GM21576 (cell line): ENCODE measurements at regions not wholly inside any gene's neighbourhood (a gene's known extent, or its start where the extent isn't known, plus 50 kb on each side); places are given as distances from the start of the nearest gene placed in this dataset.

Source experiments
- ATAC-seq: cut with Tn5 transposase; IDR thresholded peaks from one replicate; pipeline ENCODE4 v1.9.1; 2021; ENCODE audit warnings: mild to moderate bottlenecking, moderate library complexity; ENCODE audit not compliant: unreplicated experiment

- no peak for ATAC-seq
These were observed 496.4 kb upstream of the LRRC4C start for GRCh38 chr11:41955635-41956400.

GRCh38 chr11:41963406-41963805 is 504.0 kb upstream of the LRRC4C start:
- ATAC-seq, result no peak

- ATAC-seq, result no peak
These were observed 511.2 kb upstream of the LRRC4C start for GRCh38 chr11:41970681-41971080.

- no peak for ATAC-seq
These were observed 512.1 kb upstream of the LRRC4C start for GRCh38 chr11:41971592-41971991.

GRCh38 chr11:41978945-41979344 is 519.5 kb upstream of the LRRC4C start:
- ATAC-seq, result no peak

GRCh38 chr11:41980741-41981140 is 521.3 kb upstream of the LRRC4C start:
- ATAC-seq, result no peak

- no peak for ATAC-seq
These were observed 522.8 kb upstream of the LRRC4C start for GRCh38 chr11:41982276-41982675.

GRCh38 chr11:41982975-41983374 is 523.5 kb upstream of the LRRC4C start:
- no peak for ATAC-seq

- ATAC-seq, result no peak
These were observed 524.0 kb upstream of the LRRC4C start for GRCh38 chr11:41983475-41983874.

GRCh38 chr11:41984023-41984422 is 524.6 kb upstream of the LRRC4C start:
- ATAC-seq, result no peak

GRCh38 chr11:41985799-41986198 is 526.3 kb upstream of the LRRC4C start:
- no peak for ATAC-seq

- ATAC-seq, result no peak
These were observed 529.6 kb upstream of the LRRC4C start for GRCh38 chr11:41988951-41989572.

- ATAC-seq, result no peak
These were observed 530.5 kb upstream of the LRRC4C start for GRCh38 chr11:41989823-41990380.

GRCh38 chr11:41996533-41996932 is 537.1 kb upstream of the LRRC4C start:
- no peak for ATAC-seq

- ATAC-seq, result no peak
These were observed 538.5 kb upstream of the LRRC4C start for GRCh38 chr11:41997844-41998401.

- no peak for ATAC-seq
These were observed 539.6 kb upstream of the LRRC4C start for GRCh38 chr11:41999066-41999465.

GRCh38 chr11:42003801-42004200 is 544.3 kb upstream of the LRRC4C start:
- no peak for ATAC-seq

- no peak for ATAC-seq
These were observed 547.3 kb upstream of the LRRC4C start for GRCh38 chr11:42006766-42007165.

GRCh38 chr11:42012271-42012670 is 552.8 kb upstream of the LRRC4C start:
- no peak for ATAC-seq

GRCh38 chr11:42013656-42014201 is 554.3 kb upstream of the LRRC4C start:
- no peak for ATAC-seq

- ATAC-seq, result no peak
These were observed 562.5 kb upstream of the LRRC4C start for GRCh38 chr11:42021911-42022310.

- ATAC-seq, result no peak
These were observed 563.8 kb upstream of the LRRC4C start for GRCh38 chr11:42023267-42023666.
